ENCODE measurements at regions not wholly inside any gene's neighbourhood (a gene's known extent, or its start where the extent isn't known, plus 50 kb on each side); places are given as distances from the start of the nearest gene placed in this dataset.

- Histone ChIP-seq H3K27me3 (ENCODE audit: insufficient read depth) (no peaks in the 10 kb centered on the region), H3K9ac (no peak overlapping the region), H3K79me2 (ENCODE audit: insufficient read depth) (no peaks in the 10 kb centered on the region), H3K27ac (ENCODE audit: low read depth in 2 of 2, low read length in 1 of 2) (no peak overlapping the region), H3K4me2 (no peak overlapping the region), H4K20me1 (ENCODE audit: insufficient read depth) (no peaks in the 10 kb centered on the region), H3K9me2 (no peaks in the 10 kb centered on the region), H3K4me3 (ENCODE audit: low read depth in 2 of 2, low read length in 1 of 2) (no peak overlapping the region), H3F3A (replicated peaks; ENCODE audit: insufficient read depth) (no peaks in the 10 kb centered on the region), H3K36me3 (replicated peaks in 1 of 2; ENCODE audit: control insufficient read depth in 1 of 2, insufficient read depth in 2 of 2, low read length in 1 of 2) (no peaks in the 10 kb centered on the region), H3K9me3 (no peaks in the 10 kb centered on the region; the same call in 1 of the 2 replicates), H3K4me1 (ENCODE audit: control insufficient read depth in 1 of 2, insufficient read depth in 2 of 2, low read depth in 1 of 2, low read length in 1 of 2) (no peaks in the 10 kb centered on the region), H2AFZ (ENCODE audit: low read depth) (no peak overlapping the region)
- no peak for DNase-seq
- ChIA-PET CTCF (no interaction called here), POLR2A (no interaction called here)
- TF ChIP-seq JUND (IDR thresholded peaks at IDR 0.05): no peak
- no peak for TF ChIP-seq YY1 (IDR thresholded peaks at IDR 0.05; ENCODE audit: low read depth)
- no peak for TF ChIP-seq REST (IDR thresholded peaks at IDR 0.05; ENCODE audit: low read depth, low read length)
- TF ChIP-seq USF2 (IDR thresholded peaks at IDR 0.05; ENCODE audit: borderline replicate concordance, low read depth, low read length): no peak
- TF ChIP-seq ZBTB33 (IDR thresholded peaks at IDR 0.05; ENCODE audit: borderline replicate concordance, low read depth): no peak
- TF ChIP-seq NRF1 (IDR thresholded peaks at IDR 0.05; ENCODE audit: low read depth, low read length): no peak
- TF ChIP-seq CHD2 (IDR thresholded peaks at IDR 0.05; ENCODE audit: low read length, partially characterized antibody): no peak
- no peak for TF ChIP-seq NFIC (IDR thresholded peaks at IDR 0.05; ENCODE audit: borderline replicate concordance)
- TF ChIP-seq TCF12 (IDR thresholded peaks at IDR 0.05): no peak
- no peak for TF ChIP-seq RXRA (IDR thresholded peaks at IDR 0.05; ENCODE audit: borderline replicate concordance, low read depth)
- TF ChIP-seq GABPA (IDR thresholded peaks at IDR 0.05; ENCODE audit: low read depth): no peak
- TF ChIP-seq USF1 (IDR thresholded peaks at IDR 0.05; ENCODE audit: borderline replicate concordance, low read depth): no peak
- TF ChIP-seq FOSL2 (IDR thresholded peaks at IDR 0.05; ENCODE audit: borderline replicate concordance, low read depth): no peak
- TF ChIP-seq RAD21 (IDR thresholded peaks at IDR 0.05; ENCODE audit: low read length): no peak
These were observed 1038.2 kb downstream of the TECRL start for GRCh38 chr4:63371001-63371400.
